ENCODE measurements at regions not wholly inside any gene's neighbourhood (a gene's known extent, or its start where the extent isn't known, plus 50 kb on each side); places are given as distances from the start of the nearest gene placed in this dataset.

DNA sequence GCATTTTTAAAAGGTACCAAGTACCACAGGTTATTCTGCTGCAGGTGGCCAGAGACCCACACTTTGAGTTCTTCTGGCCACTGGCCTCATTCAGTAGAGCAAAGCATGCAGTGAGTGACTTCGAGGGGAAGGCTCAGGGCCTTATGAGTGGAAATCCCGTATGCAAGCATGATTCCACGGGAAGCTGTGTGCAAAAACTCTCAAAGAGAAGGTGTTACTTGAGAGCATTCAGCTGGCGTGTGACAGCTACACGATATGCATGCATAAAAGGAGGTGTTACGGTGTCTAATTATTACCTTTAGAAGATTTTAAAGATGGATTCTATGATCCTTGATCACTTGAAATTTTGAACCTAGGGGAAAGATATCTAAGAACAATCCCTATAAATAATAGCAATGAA is 160.3 kb downstream of the ENC1 start:
- H3K4me2 ChIP-seq (ENCODE audit: low read length): no peak overlapping the region
- no peaks in the 10 kb centered on the region for H3K27me3 ChIP-seq (ENCODE audit: insufficient read depth, low read length)
- H3K27ac ChIP-seq (ENCODE audit: low read depth, low read length): no peak overlapping the region
- H3K9ac ChIP-seq (ENCODE audit: low read length): no peak overlapping the region
- H3K4me3 ChIP-seq (replicated peaks in 1 of 2; ENCODE audit: low read depth in 1 of 2, low read length in 2 of 2): no peak overlapping the region
- no peaks in the 10 kb centered on the region for H3K4me1 ChIP-seq (ENCODE audit: control insufficient read depth in 1 of 2, insufficient read depth in 2 of 2, low read length in 2 of 2)
- H3K9me2 ChIP-seq (ENCODE audit: insufficient read depth): no peaks in the 10 kb centered on the region
- ChIA-PET RAD21 (ENCODE audit: low non-redundant PET in 1 of 2, low total read pairs in 2 of 2, uncharacterized antibody in 2 of 2, unreplicated experiment in 2 of 2) (no interaction called here), CTCF (no interaction called here), POLR2A (no interaction called here)
- no peak overlapping the region for H2AFZ ChIP-seq (ENCODE audit: low read depth, low read length, poor library complexity, severe bottlenecking)
- no peaks in the 10 kb centered on the region for H4K20me1 ChIP-seq (ENCODE audit: insufficient read depth)
- H3K79me2 ChIP-seq (ENCODE audit: insufficient read depth, low read length): no peaks in the 10 kb centered on the region
- no TSS peak for BruUV-seq (replicated peaks)
- intact Hi-C loops (cut with micrococcal nuclease): no loop called here
- H3K9me3 ChIP-seq (ENCODE audit: control insufficient read depth in 1 of 2, insufficient read depth in 1 of 2, low read depth in 1 of 2, low read length in 2 of 2): no peaks in the 10 kb centered on the region
- DNase-seq (ENCODE audit: low read depth, low spot score) (no peak), ATAC-seq (no peak)
- TF ChIP-seq ZFX (IDR thresholded peaks at IDR 0.05) (no peak), ELF1 (IDR thresholded peaks at IDR 0.05; ENCODE audit: borderline replicate concordance, low read depth) (no peak), SRF (IDR thresholded peaks at IDR 0.05; ENCODE audit: low read depth) (no peak), SP1 (IDR thresholded peaks at IDR 0.05; ENCODE audit: low read depth) (no peak), EGR1 (IDR thresholded peaks at IDR 0.05; ENCODE audit: low read depth) (no peak), ZNF274 (IDR thresholded peaks at IDR 0.05; ENCODE audit: low read depth, low read length) (no peak), SIN3A (IDR thresholded peaks at IDR 0.05; ENCODE audit: low read depth) (no peak), CBX3 (IDR thresholded peaks at IDR 0.05; ENCODE audit: low read depth) (no peak), POLR2AphosphoS5 (IDR thresholded peaks at IDR 0.05; ENCODE audit: low read depth, low read length) (no peak), YY1 (IDR thresholded peaks at IDR 0.05; ENCODE audit: extremely low read depth, insufficient replicate concordance, low read depth, low read length) (no peak), FOSL1 (IDR thresholded peaks at IDR 0.05; ENCODE audit: low read depth) (no peak), POLR2A (IDR thresholded peaks at IDR 0.05; ENCODE audit: borderline replicate concordance, extremely low read depth, insufficient read depth, insufficient read length) (no peak)
- TF ChIP-seq, protein P1, sequence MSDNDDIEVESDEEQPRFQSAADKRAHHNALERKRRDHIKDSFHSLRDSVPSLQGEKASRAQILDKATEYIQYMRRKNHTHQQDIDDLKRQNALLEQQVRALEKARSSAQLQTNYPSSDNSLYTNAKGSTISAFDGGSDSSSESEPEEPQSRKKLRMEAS (IDR thresholded peaks at IDR 0.05): no peak
- TF ChIP-seq, protein P2, sequence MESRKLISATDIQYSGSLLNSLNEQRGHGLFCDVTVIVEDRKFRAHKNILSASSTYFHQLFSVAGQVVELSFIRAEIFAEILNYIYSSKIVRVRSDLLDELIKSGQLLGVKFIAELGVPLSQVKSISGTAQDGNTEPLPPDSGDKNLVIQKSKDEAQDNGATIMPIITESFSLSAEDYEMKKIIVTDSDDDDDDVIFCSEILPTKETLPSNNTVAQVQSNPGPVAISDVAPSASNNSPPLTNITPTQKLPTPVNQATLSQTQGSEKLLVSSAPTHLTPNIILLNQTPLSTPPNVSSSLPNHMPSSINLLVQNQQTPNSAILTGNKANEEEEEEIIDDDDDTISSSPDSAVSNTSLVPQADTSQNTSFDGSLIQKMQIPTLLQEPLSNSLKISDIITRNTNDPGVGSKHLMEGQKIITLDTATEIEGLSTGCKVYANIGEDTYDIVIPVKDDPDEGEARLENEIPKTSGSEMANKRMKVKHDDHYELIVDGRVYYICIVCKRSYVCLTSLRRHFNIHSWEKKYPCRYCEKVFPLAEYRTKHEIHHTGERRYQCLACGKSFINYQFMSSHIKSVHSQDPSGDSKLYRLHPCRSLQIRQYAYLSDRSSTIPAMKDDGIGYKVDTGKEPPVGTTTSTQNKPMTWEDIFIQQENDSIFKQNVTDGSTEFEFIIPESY (IDR thresholded peaks at IDR 0.05; ENCODE audit: extremely low read depth, insufficient replicate concordance, low read length): no peak
- no peaks in the 10 kb centered on the region for H3K36me3 ChIP-seq (ENCODE audit: control insufficient read depth in 1 of 2, insufficient read depth in 2 of 2, low read length in 2 of 2)
